C4-2B (cell line): ENCODE measurements at regions not wholly inside any gene's neighbourhood (a gene's known extent, or its start where the extent isn't known, plus 50 kb on each side); places are given as distances from the start of the nearest gene placed in this dataset.

Experiments used
- H3K27ac ChIP-seq: fragments of 450-650 bp; 2 replicates; pipeline ENCODE4 v1.5.1; 2017
- ZFX ChIP-seq: fragments of 450-650 bp; IDR thresholded peaks from 2 replicates; pipeline ENCODE4 v1.6.1; 2017
- TF ChIP-seq, protein P1 (sequence below): fragments of 450-650 bp; conservative IDR thresholded peaks from 2 replicates; pipeline ENCODE4 v1.5.1; 2017; ENCODE audit warnings: mild to moderate bottlenecking

- TF ChIP-seq, protein P1, sequence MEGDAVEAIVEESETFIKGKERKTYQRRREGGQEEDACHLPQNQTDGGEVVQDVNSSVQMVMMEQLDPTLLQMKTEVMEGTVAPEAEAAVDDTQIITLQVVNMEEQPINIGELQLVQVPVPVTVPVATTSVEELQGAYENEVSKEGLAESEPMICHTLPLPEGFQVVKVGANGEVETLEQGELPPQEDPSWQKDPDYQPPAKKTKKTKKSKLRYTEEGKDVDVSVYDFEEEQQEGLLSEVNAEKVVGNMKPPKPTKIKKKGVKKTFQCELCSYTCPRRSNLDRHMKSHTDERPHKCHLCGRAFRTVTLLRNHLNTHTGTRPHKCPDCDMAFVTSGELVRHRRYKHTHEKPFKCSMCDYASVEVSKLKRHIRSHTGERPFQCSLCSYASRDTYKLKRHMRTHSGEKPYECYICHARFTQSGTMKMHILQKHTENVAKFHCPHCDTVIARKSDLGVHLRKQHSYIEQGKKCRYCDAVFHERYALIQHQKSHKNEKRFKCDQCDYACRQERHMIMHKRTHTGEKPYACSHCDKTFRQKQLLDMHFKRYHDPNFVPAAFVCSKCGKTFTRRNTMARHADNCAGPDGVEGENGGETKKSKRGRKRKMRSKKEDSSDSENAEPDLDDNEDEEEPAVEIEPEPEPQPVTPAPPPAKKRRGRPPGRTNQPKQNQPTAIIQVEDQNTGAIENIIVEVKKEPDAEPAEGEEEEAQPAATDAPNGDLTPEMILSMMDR, result no peak
- no peak for TF ChIP-seq ZFX
- no peak overlapping the region for H3K27ac ChIP-seq
These were observed 175.7 kb downstream of the AXIN2 start for GRCh38 chr17:65385726-65386125.

DNA sequence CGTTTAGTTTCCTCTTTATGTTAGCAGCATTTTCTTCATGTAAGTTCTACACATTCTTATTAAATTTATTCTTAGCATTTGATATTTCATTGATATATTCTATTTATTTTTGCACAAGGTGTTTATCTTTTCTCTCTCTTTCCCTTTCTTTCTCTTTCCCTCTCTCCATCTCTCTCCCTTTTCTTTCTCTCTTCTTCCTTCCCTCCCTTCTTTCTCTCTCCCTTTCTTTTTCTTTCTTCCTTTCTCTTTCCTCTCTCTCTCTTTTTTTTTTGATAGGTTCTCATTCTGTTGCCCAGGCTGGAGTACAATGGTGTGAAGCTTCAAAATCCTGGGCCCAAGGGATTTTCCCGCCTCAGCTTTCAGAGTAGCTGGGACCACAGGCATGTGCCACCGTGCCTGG, 176.4 kb downstream of the AXIN2 start:
- TF ChIP-seq, protein P1, result no peak
- TF ChIP-seq ZFX, result no peak

GRCh38 chr17:65381152-65381551, 180.3 kb downstream of the AXIN2 start:
- no peak overlapping the region for H3K27ac ChIP-seq
- TF ChIP-seq, protein P1, result no peak
- TF ChIP-seq ZFX, result no peak

More for the DNA sequence above, 176.4 kb downstream of the AXIN2 start:
- H3K27ac ChIP-seq, result no peak overlapping the region

- TF ChIP-seq ZFX, result no peak
- TF ChIP-seq, protein P1, result no peak
- H3K27ac ChIP-seq, result peak overlapping the region; percentile 50
These were observed 186.5 kb downstream of the AXIN2 start for GRCh38 chr17:65374966-65375365.

- TF ChIP-seq ZFX, result no peak
- TF ChIP-seq, protein P1, result no peak
- H3K27ac ChIP-seq, result peak overlapping the region; percentile 52; the same call in 1 of the 2 replicates
These were observed 189.7 kb downstream of the AXIN2 start for GRCh38 chr17:65371702-65372101.

DNA sequence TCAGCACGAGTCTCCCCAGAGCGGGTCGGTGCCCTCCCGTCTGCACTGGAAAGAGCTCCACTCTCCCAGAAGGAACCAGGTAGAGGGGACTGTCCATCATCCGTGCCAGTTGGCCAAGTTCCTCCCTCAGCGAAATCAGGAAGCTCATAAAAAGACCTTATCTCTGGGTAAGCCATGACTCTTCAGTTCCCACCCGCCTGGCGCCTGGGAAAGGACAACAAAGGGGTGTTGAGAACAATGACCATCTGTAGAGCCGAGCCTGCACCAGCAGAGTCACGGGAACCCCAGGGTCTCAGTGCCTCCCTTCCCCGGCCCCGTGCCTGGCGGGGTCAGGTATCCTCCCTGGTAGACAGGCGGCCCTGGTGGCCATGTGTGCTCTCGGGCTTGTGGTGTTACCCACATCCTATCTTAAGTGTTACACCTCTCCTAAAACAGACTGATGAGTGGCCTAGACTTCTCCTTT, 190.7 kb downstream of the AXIN2 start:
- H3K27ac ChIP-seq, result peak overlapping the region; percentile 52
- TF ChIP-seq ZFX, result no peak
- TF ChIP-seq, protein P1, result no peak

- TF ChIP-seq, protein P1, result no peak
- no peak overlapping the region for H3K27ac ChIP-seq
These were observed 193.1 kb downstream of the AXIN2 start for GRCh38 chr17:65368341-65368740.
